NOMO-1 treated with dmso at 0.1 percent for 144 hours (cell line): ENCODE measurements at regions not wholly inside any gene's neighbourhood (a gene's known extent, or its start where the extent isn't known, plus 50 kb on each side); places are given as distances from the start of the nearest gene placed in this dataset.

Experiments used
- DNase-seq: peaks from one replicate; lab custom pipeline; 2025; ENCODE audit not compliant: unreplicated experiment; lab: John Stamatoyannopoulos, UW

GRCh38 chr6:153790876-153791473 is 248.1 kb upstream of the OPRM1 start:
- DNase-seq, result no peak

- no peak for DNase-seq
Observed at GRCh38 chr6:153790048-153790447, 249.0 kb upstream of the OPRM1 start.

- no peak for DNase-seq
Observed at GRCh38 chr6:153787341-153787606, 251.8 kb upstream of the OPRM1 start.

- no peak for DNase-seq
Observed at GRCh38 chr6:153781306-153781705, 257.7 kb upstream of the OPRM1 start.

- DNase-seq, result no peak
Observed at GRCh38 chr6:153780011-153780410, 259.0 kb upstream of the OPRM1 start.

- no peak for DNase-seq
Observed at GRCh38 chr6:153778216-153778615, 260.8 kb upstream of the OPRM1 start.

- no peak for DNase-seq
Observed at GRCh38 chr6:153771577-153771976, 267.5 kb upstream of the OPRM1 start.

- no peak for DNase-seq
Observed at GRCh38 chr6:153767127-153767526, 271.9 kb upstream of the OPRM1 start.

GRCh38 chr6:153758516-153758915 is 280.5 kb upstream of the OPRM1 start:
- DNase-seq, result no peak

- DNase-seq, result no peak
Observed at GRCh38 chr6:153735761-153736160, 303.3 kb upstream of the OPRM1 start.

- DNase-seq, result no peak
Observed at GRCh38 chr6:153729189-153729588, 309.9 kb upstream of the OPRM1 start.

- no peak for DNase-seq
Observed at GRCh38 chr6:153727885-153728284, 311.2 kb upstream of the OPRM1 start.

GRCh38 chr6:153725456-153725855 is 313.6 kb upstream of the OPRM1 start:
- DNase-seq, result no peak

GRCh38 chr6:153720732-153721131 is 318.3 kb upstream of the OPRM1 start:
- DNase-seq, result no peak

- no peak for DNase-seq
Observed at GRCh38 chr6:153705429-153705828, 333.6 kb upstream of the OPRM1 start.

- no peak for DNase-seq
Observed at GRCh38 chr6:153702671-153703070, 336.4 kb upstream of the OPRM1 start.

GRCh38 chr6:153698637-153699036 is 340.4 kb upstream of the OPRM1 start:
- DNase-seq, result no peak

- DNase-seq, result no peak
Observed at GRCh38 chr6:153698001-153698400, 341.0 kb upstream of the OPRM1 start.

GRCh38 chr6:153677522-153677921 is 361.5 kb upstream of the OPRM1 start:
- no peak for DNase-seq

- no peak for DNase-seq
Observed at GRCh38 chr6:153673750-153674149, 365.3 kb upstream of the OPRM1 start.

- no peak for DNase-seq
Observed at GRCh38 chr6:153673225-153673624, 365.8 kb upstream of the OPRM1 start.

- no peak for DNase-seq
Observed at GRCh38 chr6:153670403-153671026, 368.5 kb upstream of the OPRM1 start.

- no peak for DNase-seq
Observed at GRCh38 chr6:153668758-153669157, 370.3 kb upstream of the OPRM1 start.
